Keratinocyte (primary cell): ENCODE measurements at regions not wholly inside any gene's neighbourhood (a gene's known extent, or its start where the extent isn't known, plus 50 kb on each side); places are given as distances from the start of the nearest gene placed in this dataset.

Experiments
- EZH2 ChIP-seq: IDR thresholded peaks from one replicate; pipeline ENCODE4 v1.6.1; 2012; ENCODE audit warnings: inconsistent platforms, mild to moderate bottlenecking, low read length, moderate library complexity
- TF ChIP-seq, protein P1 (sequence below), 3 experiments: IDR thresholded peaks in 1 of 3; conservative IDR thresholded peaks in 1 of 3; optimal IDR thresholded peaks in 1 of 3; 2 replicates in 2 of 3; 3 replicates in 1 of 3; pipeline versions ENCODE3 to v1.5.1; 2011; ENCODE audit warnings: low read length in 3 of 3, mild to moderate bottlenecking in 3 of 3, moderate library complexity in 2 of 3, control low read depth in 1 of 3, inconsistent platforms in 1 of 3; ENCODE audit not compliant: insufficient read depth in 2 of 3; ENCODE audit errors: extremely low read depth in 1 of 3

DNA sequence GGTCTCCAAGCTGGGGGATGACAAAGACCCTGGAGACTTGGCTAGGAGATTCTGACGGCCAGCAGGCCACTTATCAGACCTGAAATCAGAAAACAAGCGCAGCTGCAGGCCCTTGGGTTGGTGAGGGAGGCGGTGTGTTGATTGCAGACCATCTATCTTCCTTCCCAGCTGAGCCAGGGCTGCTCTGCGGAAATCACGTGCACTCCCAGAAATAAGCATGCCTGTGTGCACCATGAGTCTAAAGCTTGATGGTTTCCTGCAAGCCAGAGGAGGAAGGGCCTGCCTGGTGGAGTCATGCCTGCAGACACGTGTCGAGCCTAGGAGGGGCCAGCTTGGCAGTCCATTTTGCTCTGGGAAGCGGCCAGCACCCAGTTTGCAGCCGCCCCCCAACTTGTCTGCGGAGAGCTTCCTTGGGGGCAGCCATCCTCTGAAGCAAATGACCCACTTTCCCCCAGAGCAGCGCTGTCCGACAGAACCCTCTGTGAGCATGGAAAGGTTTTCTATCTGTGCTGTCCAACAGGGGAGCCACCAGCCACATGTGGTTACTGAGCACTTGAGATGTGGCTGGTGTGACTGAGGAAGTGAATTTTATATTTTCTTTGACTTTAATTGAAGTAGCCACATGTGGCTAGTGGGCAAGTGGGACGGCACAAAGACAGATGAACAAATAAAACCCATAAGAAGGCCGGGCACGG lies 175.7 kb upstream of the BCOR start:
- no peak for TF ChIP-seq EZH2
- TF ChIP-seq, protein P1, sequence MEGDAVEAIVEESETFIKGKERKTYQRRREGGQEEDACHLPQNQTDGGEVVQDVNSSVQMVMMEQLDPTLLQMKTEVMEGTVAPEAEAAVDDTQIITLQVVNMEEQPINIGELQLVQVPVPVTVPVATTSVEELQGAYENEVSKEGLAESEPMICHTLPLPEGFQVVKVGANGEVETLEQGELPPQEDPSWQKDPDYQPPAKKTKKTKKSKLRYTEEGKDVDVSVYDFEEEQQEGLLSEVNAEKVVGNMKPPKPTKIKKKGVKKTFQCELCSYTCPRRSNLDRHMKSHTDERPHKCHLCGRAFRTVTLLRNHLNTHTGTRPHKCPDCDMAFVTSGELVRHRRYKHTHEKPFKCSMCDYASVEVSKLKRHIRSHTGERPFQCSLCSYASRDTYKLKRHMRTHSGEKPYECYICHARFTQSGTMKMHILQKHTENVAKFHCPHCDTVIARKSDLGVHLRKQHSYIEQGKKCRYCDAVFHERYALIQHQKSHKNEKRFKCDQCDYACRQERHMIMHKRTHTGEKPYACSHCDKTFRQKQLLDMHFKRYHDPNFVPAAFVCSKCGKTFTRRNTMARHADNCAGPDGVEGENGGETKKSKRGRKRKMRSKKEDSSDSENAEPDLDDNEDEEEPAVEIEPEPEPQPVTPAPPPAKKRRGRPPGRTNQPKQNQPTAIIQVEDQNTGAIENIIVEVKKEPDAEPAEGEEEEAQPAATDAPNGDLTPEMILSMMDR (optimal IDR thresholded peaks at IDR 0.05 in 1 of 3, IDR thresholded peaks at IDR 0.05 in 1 of 3, conservative IDR thresholded peaks at IDR 0.05 in 1 of 3; ENCODE audit: extremely low read depth in 1 of 3, insufficient read depth in 2 of 3, low read length in 3 of 3), result no peak
